Aorta (tissue), 5 donors: ENCODE measurements at regions not wholly inside any gene's neighbourhood (a gene's known extent, or its start where the extent isn't known, plus 50 kb on each side); places are given as distances from the start of the nearest gene placed in this dataset.
A peak's percentile ranks its signal among the peaks of the same experiment; 100 is the strongest.

ENCODE experiments used
- ATAC-seq: fragments of 200-7000 bp; cut with Tn5 transposase; one replicate; pipeline ENCODE4 v1.9.1; 2022; ENCODE audit warnings: moderate library complexity; ENCODE audit not compliant: low FRiP score
- DNase-seq, 2 donors: peaks; one replicate each; pipeline ENCODE4 v3.0.0-alpha.2; 2020
- H3K27ac ChIP-seq, 2 donors: one replicate each; pipeline ENCODE4 v1.5.1; 2013; ENCODE audit warnings: low read length in 2 of 2, mild to moderate bottlenecking in 2 of 2, moderate library complexity in 2 of 2, control low read depth in 1 of 2, inconsistent platforms in 1 of 2, low read depth in 1 of 2
- H3K27me3 ChIP-seq, 2 donors: one replicate each; pipeline ENCODE4 v1.6.1; 2013; ENCODE audit warnings: control low read depth in 1 of 2, low read length in 1 of 2, mild to moderate bottlenecking in 1 of 2, moderate library complexity in 1 of 2; ENCODE audit not compliant: insufficient read depth in 2 of 2, control insufficient read depth in 1 of 2
- H3K36me3 ChIP-seq, 2 donors: one replicate each; pipeline ENCODE4 v1.6.1; 2013; ENCODE audit warnings: control low read depth in 1 of 2, low read length in 1 of 2, mild to moderate bottlenecking in 1 of 2; ENCODE audit not compliant: insufficient read depth in 2 of 2, control insufficient read depth in 1 of 2
- H3K4me1 ChIP-seq, 2 donors: one replicate each; pipeline ENCODE4 v1.6.1; 2013; ENCODE audit warnings: low read length in 2 of 2, control low read depth in 1 of 2, mild to moderate bottlenecking in 1 of 2, moderate library complexity in 1 of 2; ENCODE audit not compliant: insufficient read depth in 2 of 2, control insufficient read depth in 1 of 2
- H3K4me3 ChIP-seq, 2 donors: one replicate each; pipeline ENCODE4 v1.5.1; 2013; ENCODE audit warnings: low read length in 2 of 2, control low read depth in 1 of 2, mild to moderate bottlenecking in 1 of 2
- H3K9me3 ChIP-seq: one replicate; pipeline ENCODE4 v1.6.1; 2013; ENCODE audit warnings: mild to moderate bottlenecking, low read length; ENCODE audit not compliant: control insufficient read depth
- WGBS, 2 donors: extraction: QIAGEN DNeasy Blood & Tissue Kit; methylation state at CpG; one replicate each; pipeline ENCODE4 v1.1.7; 2013; 5-methylcytosine and 5-hydroxymethylcytosine counted together
- intact Hi-C, 2 donors: fragments of 100-400 bp; cut with DNase I; formaldehyde crosslinking; loops; one replicate each; pipeline versions ENCODE4 v1.14.2 to v1.15.0; 2022
- donor health status: healthy with polysubstance abuse.
- donor health status: Bipolar disorder and iron deficiency.
- donor health status: DM: no; HTN: no; CAD: no.
- donor health status: DM: no; HTN: no; CAD: no.
- donor health status: DM: yes; HTN: yes; CAD: no.

GRCh38 chr7:152537639-152538038 is 101.8 kb upstream of the KMT2C start:
- intact Hi-C loops, result no loop called here
- H3K36me3 ChIP-seq, result no peaks in the 10 kb centered on the region
- WGBS, 2 donors, result 64 to 68% methylated on average over 4 of the region's 4 CpGs
- no peaks in the 10 kb centered on the region for H3K4me1 ChIP-seq
- H3K27me3 ChIP-seq, result no peaks in the 10 kb centered on the region
- no peak overlapping the region for H3K27ac ChIP-seq
- H3K9me3 ChIP-seq, result no peaks in the 10 kb centered on the region
- H3K4me3 ChIP-seq, result no peak overlapping the region
- no peak for DNase-seq
- no peak for ATAC-seq

- ATAC-seq (no peak), DNase-seq (no peak)
- H3K9me3 ChIP-seq, result no peaks in the 10 kb centered on the region
- intact Hi-C loops, result no loop called here
- no peak overlapping the region for H3K27ac ChIP-seq
- H3K36me3 ChIP-seq, result no peaks in the 10 kb centered on the region
- H3K27me3 ChIP-seq, result no peaks in the 10 kb centered on the region
- no peak overlapping the region for H3K4me3 ChIP-seq
- no peaks in the 10 kb centered on the region for H3K4me1 ChIP-seq
- WGBS, 2 donors, result 91 to 92% methylated on average over 6 of the region's 6 CpGs
These were observed 92.8 kb upstream of the KMT2C start for GRCh38 chr7:152528612-152529011.

GRCh38 chr7:152527610-152528032 is 91.8 kb upstream of the KMT2C start:
- Histone ChIP-seq H3K4me3 (no peak overlapping the region), H3K27ac (no peak overlapping the region), H3K27me3 (no peaks in the 10 kb centered on the region), H3K9me3 (no peaks in the 10 kb centered on the region), H3K36me3 (no peaks in the 10 kb centered on the region), H3K4me1 (no peaks in the 10 kb centered on the region)
- WGBS, 2 donors, result 3 to 6% methylated on average over 7 of the region's 7 CpGs
- no peak for DNase-seq
- intact Hi-C loops, result no loop called here
- ATAC-seq, result peak; percentile 36

- H3K9me3 ChIP-seq, result peaks cover 5% of the 10 kb centered on the region
- DNase-seq (no peak), ATAC-seq (no peak)
- no peaks in the 10 kb centered on the region for H3K4me1 ChIP-seq
- no peaks in the 10 kb centered on the region for H3K27me3 ChIP-seq
- H3K36me3 ChIP-seq, result no peaks in the 10 kb centered on the region
- WGBS, 2 donors, result 79 to 81% methylated on average over 14 of the region's 14 CpGs
- H3K27ac ChIP-seq, result no peak overlapping the region
- no peak overlapping the region for H3K4me3 ChIP-seq
- intact Hi-C loops, result no loop called here
These were observed 88.1 kb upstream of the KMT2C start for GRCh38 chr7:152523916-152524315.

GRCh38 chr7:152522571-152523067 is 86.8 kb upstream of the KMT2C start:
- WGBS, 2 donors, result 1 to 2% methylated on average over 10 of the region's 10 CpGs
- intact Hi-C loops, result no loop called here
- no peak overlapping the region for H3K27ac ChIP-seq
- H3K4me3 ChIP-seq, result no peak overlapping the region
- no peaks in the 10 kb centered on the region for H3K4me1 ChIP-seq
- no peak for DNase-seq
- no peak for ATAC-seq
- peaks cover 5% of the 10 kb centered on the region for H3K9me3 ChIP-seq
- no peaks in the 10 kb centered on the region for H3K36me3 ChIP-seq
- H3K27me3 ChIP-seq, result no peaks in the 10 kb centered on the region

- 73 to 76% methylated on average over 11 of the region's 11 CpGs for WGBS, 2 donors
- Histone ChIP-seq H3K9me3 (peaks cover 5% of the 10 kb centered on the region), H3K4me3 (no peak overlapping the region), H3K4me1 (no peaks in the 10 kb centered on the region), H3K27ac (no peak overlapping the region), H3K27me3 (no peaks in the 10 kb centered on the region), H3K36me3 (no peaks in the 10 kb centered on the region)
- intact Hi-C loops, result no loop called here
- ATAC-seq (no peak), DNase-seq (no peak)
These were observed 85.9 kb upstream of the KMT2C start for GRCh38 chr7:152521420-152522337.

GRCh38 chr7:152520861-152521302 is 85.1 kb upstream of the KMT2C start:
- intact Hi-C loops, result no loop called here
- Histone ChIP-seq H3K36me3 (no peaks in the 10 kb centered on the region), H3K9me3 (peaks cover 5% of the 10 kb centered on the region), H3K27me3 (no peaks in the 10 kb centered on the region), H3K4me3 (no peak overlapping the region), H3K4me1 (no peaks in the 10 kb centered on the region), H3K27ac (no peak overlapping the region)
- no peak for ATAC-seq
- 92 to 93% methylated on average over 5 of the region's 5 CpGs for WGBS, 2 donors
- peak in 1 of 2 donors; percentile 31 for DNase-seq

- Histone ChIP-seq H3K36me3 (no peaks in the 10 kb centered on the region), H3K9me3 (peaks cover 5% of the 10 kb centered on the region), H3K4me3 (no peak overlapping the region), H3K27me3 (no peaks in the 10 kb centered on the region), H3K27ac (no peak overlapping the region), H3K4me1 (no peaks in the 10 kb centered on the region)
- no peak for DNase-seq
- WGBS, 2 donors, result 65 to 68% methylated on average over 4 of the region's 4 CpGs
- intact Hi-C loops, result no loop called here
- no peak for ATAC-seq
These were observed 83.5 kb upstream of the KMT2C start for GRCh38 chr7:152519290-152519689.

GRCh38 chr7:152516216-152516615 is 80.4 kb upstream of the KMT2C start:
- Histone ChIP-seq H3K27me3 (no peaks in the 10 kb centered on the region), H3K9me3 (peaks cover 5% of the 10 kb centered on the region), H3K4me1 (no peaks in the 10 kb centered on the region), H3K36me3 (no peaks in the 10 kb centered on the region), H3K4me3 (no peak overlapping the region), H3K27ac (no peak overlapping the region)
- 93 to 95% methylated on average over 9 of the region's 9 CpGs for WGBS, 2 donors
- DNase-seq, result peak in 1 of 2 donors; percentile 28
- no peak for ATAC-seq
- intact Hi-C loops, result no loop called here
